ENCODE measurements at regions not wholly inside any gene's neighbourhood (a gene's known extent, or its start where the extent isn't known, plus 50 kb on each side); places are given as distances from the start of the nearest gene placed in this dataset.

- no peak for DNase-seq
These were observed 182.1 kb upstream of the NUDT6 start for GRCh38 chr4:123104310-123105025.

- DNase-seq: no peak
These were observed 182.6 kb upstream of the NUDT6 start for GRCh38 chr4:123105026-123105420.

- DNase-seq: no peak
These were observed 184.3 kb upstream of the NUDT6 start for GRCh38 chr4:123106747-123107146.

GRCh38 chr4:123107444-123108252, 185.3 kb upstream of the NUDT6 start:
- DNase-seq: no peak

- no peak for DNase-seq
These were observed 186.7 kb upstream of the NUDT6 start for GRCh38 chr4:123109139-123109538.

- DNase-seq: no peak
These were observed 187.8 kb upstream of the NUDT6 start for GRCh38 chr4:123110147-123110546.

GRCh38 chr4:123110685-123111084, 188.3 kb upstream of the NUDT6 start:
- DNase-seq: no peak

GRCh38 chr4:123113155-123113554, 190.8 kb upstream of the NUDT6 start:
- DNase-seq: no peak

GRCh38 chr4:123114084-123114914, 191.9 kb upstream of the NUDT6 start:
- no peak for DNase-seq

GRCh38 chr4:123114915-123115756, 192.7 kb upstream of the NUDT6 start:
- DNase-seq: no peak

- DNase-seq: no peak
These were observed 194.0 kb upstream of the NUDT6 start for GRCh38 chr4:123116412-123116811.

- DNase-seq: no peak
These were observed 198.1 kb upstream of the NUDT6 start for GRCh38 chr4:123120473-123120872.

GRCh38 chr4:123121241-123121907, 199.0 kb upstream of the NUDT6 start:
- no peak for DNase-seq

GRCh38 chr4:123125477-123125876, 203.1 kb upstream of the NUDT6 start:
- DNase-seq: no peak

- no peak for DNase-seq
These were observed 204.8 kb upstream of the NUDT6 start for GRCh38 chr4:123127218-123127617.

- DNase-seq: no peak
These were observed 205.5 kb upstream of the NUDT6 start for GRCh38 chr4:123127875-123128274.

- no peak for DNase-seq
These were observed 211.1 kb upstream of the NUDT6 start for GRCh38 chr4:123133397-123134050.

GRCh38 chr4:123144616-123145015, 222.2 kb upstream of the NUDT6 start:
- no peak for DNase-seq

GRCh38 chr4:123158576-123158975, 236.2 kb upstream of the NUDT6 start:
- DNase-seq: no peak

GRCh38 chr4:123159479-123159878, 237.1 kb upstream of the NUDT6 start:
- no peak for DNase-seq

- DNase-seq: no peak
These were observed 233.7 kb upstream of the SPRY1 start for GRCh38 chr4:123162859-123163258.

Measured in activated CD4-positive, alpha-beta T cell treated with anti-CD3 and anti-CD28 coated beads for 48 hours (primary cell).